SH-SY5Y (cell line): ENCODE measurements at regions not wholly inside any gene's neighbourhood (a gene's known extent, or its start where the extent isn't known, plus 50 kb on each side); places are given as distances from the start of the nearest gene placed in this dataset.

ENCODE experiments used
- GATA2 ChIP-seq: IDR thresholded peaks from 2 replicates; pipeline ENCODE4 v1.6.1; 2011; ENCODE audit warnings: mild to moderate bottlenecking, low read depth, low read length
- GATA3 ChIP-seq: IDR thresholded peaks from 2 replicates; pipeline ENCODE4 v1.6.1; 2011; ENCODE audit warnings: low read depth, mild to moderate bottlenecking, low read length, moderate library complexity

GRCh38 chr2:193334401-193334800 is 1139.7 kb upstream of the TMEFF2 start:
- TF ChIP-seq GATA2 (no peak), GATA3 (no peak)
